SK-N-SH treated with all-trans-retinoic acid at 6 μM for 48 hours (cell line): ENCODE measurements at regions not wholly inside any gene's neighbourhood (a gene's known extent, or its start where the extent isn't known, plus 50 kb on each side); places are given as distances from the start of the nearest gene placed in this dataset.

ENCODE experiments used
- ATAC-seq: fragments of 200-7000 bp; cut with Tn5 transposase; 3 replicates; pipeline ENCODE4 v1.9.1; 2020; ENCODE audit warnings: mild to moderate bottlenecking, moderate library complexity
- ARNTL ChIP-seq: fragments of 450-650 bp; formaldehyde crosslinking; IDR thresholded peaks from 2 replicates; pipeline ENCODE4 v1.5.0; 2020; ENCODE audit warnings: low read depth, mild to moderate bottlenecking, moderate library complexity, borderline replicate concordance
- BACH2 ChIP-seq: fragments of 250-450 bp; sonication (Bioruptor Pico); IDR thresholded peaks from 2 replicates; pipeline ENCODE4 v1.9.0; 2021; ENCODE audit warnings: mild to moderate bottlenecking, borderline replicate concordance
- CREB5 ChIP-seq: fragments of 250-450 bp; sonication (Bioruptor Pico); IDR thresholded peaks from 2 replicates; pipeline ENCODE4 v1.5.1; 2020; ENCODE audit warnings: low read depth, mild to moderate bottlenecking, moderate library complexity
- CSDC2 ChIP-seq: fragments of 250-450 bp; sonication (Bioruptor Pico); IDR thresholded peaks from 2 replicates; pipeline ENCODE4 v1.5.0; 2020; ENCODE audit warnings: mild to moderate bottlenecking, moderate library complexity
- CSRNP3 ChIP-seq: fragments of 250-450 bp; sonication (Bioruptor Pico); IDR thresholded peaks from 2 replicates; pipeline ENCODE4 v1.5.1; 2021; ENCODE audit warnings: mild to moderate bottlenecking, moderate library complexity
- GLIS3 ChIP-seq: fragments of 250-450 bp; sonication (Bioruptor Pico); IDR thresholded peaks from 2 replicates; pipeline ENCODE4 v1.5.0; 2020; ENCODE audit warnings: mild to moderate bottlenecking, moderate library complexity
- ISL1 ChIP-seq: fragments of 250-450 bp; sonication (Bioruptor Pico); IDR thresholded peaks from 2 replicates; pipeline ENCODE4 v2.1.2; 2022; ENCODE audit warnings: mild to moderate bottlenecking, moderate library complexity
- OSR1 ChIP-seq: fragments of 250-450 bp; sonication (Bioruptor Pico); IDR thresholded peaks from 2 replicates; pipeline ENCODE4 v1.8.0; 2022; ENCODE audit warnings: moderate library complexity, mild to moderate bottlenecking, inconsistent platforms
- PPARA ChIP-seq: fragments of 250-450 bp; sonication (Bioruptor Pico); IDR thresholded peaks from 2 replicates; pipeline ENCODE4 v1.5.0; 2020; ENCODE audit warnings: mild to moderate bottlenecking, borderline replicate concordance
- RARB ChIP-seq: fragments of 250-450 bp; sonication (Bioruptor Pico); IDR thresholded peaks from 2 replicates; pipeline ENCODE4 v1.8.0; 2021; ENCODE audit warnings: mild to moderate bottlenecking, moderate library complexity
- TCF4 ChIP-seq: fragments of 250-450 bp; sonication (Bioruptor Pico); IDR thresholded peaks from 2 replicates; pipeline ENCODE4 v1.8.0; 2021; ENCODE audit warnings: mild to moderate bottlenecking, moderate library complexity, borderline replicate concordance
- TOX ChIP-seq: fragments of 250-450 bp; sonication (Bioruptor Pico); IDR thresholded peaks from 2 replicates; pipeline ENCODE4 v1.8.0; 2021; ENCODE audit warnings: mild to moderate bottlenecking, moderate library complexity, borderline replicate concordance
- TSHZ2 ChIP-seq: fragments of 250-450 bp; sonication (Bioruptor Pico); IDR thresholded peaks from 2 replicates; pipeline ENCODE4 v1.5.0; 2020; ENCODE audit warnings: mild to moderate bottlenecking, moderate library complexity
- ZFP3 ChIP-seq: fragments of 250-450 bp; sonication (Bioruptor Pico); IDR thresholded peaks from 2 replicates; pipeline ENCODE4 v1.5.0; 2020; ENCODE audit warnings: mild to moderate bottlenecking, moderate library complexity
- ZFP30 ChIP-seq: fragments of 450-650 bp; formaldehyde crosslinking; IDR thresholded peaks from 2 replicates; pipeline ENCODE4 v1.5.0; 2022; ENCODE audit warnings: mild to moderate bottlenecking, moderate library complexity
- ZNF565 ChIP-seq: fragments of 450-650 bp; formaldehyde crosslinking; conservative IDR thresholded peaks from 2 replicates; pipeline ENCODE4 v1.5.0; 2020; ENCODE audit warnings: low read depth, mild to moderate bottlenecking, moderate library complexity
- ZNF70 ChIP-seq: fragments of 450-650 bp; formaldehyde crosslinking; IDR thresholded peaks from 2 replicates; pipeline ENCODE4 v1.5.0; 2020; ENCODE audit warnings: mild to moderate bottlenecking, moderate library complexity
- ZNF8 ChIP-seq: fragments of 450-650 bp; formaldehyde crosslinking; IDR thresholded peaks from 2 replicates; pipeline ENCODE4 v1.5.0; 2020; ENCODE audit warnings: mild to moderate bottlenecking, moderate library complexity
- TF ChIP-seq, protein P1 (sequence below): fragments of 250-450 bp; sonication (Bioruptor Pico); IDR thresholded peaks from 2 replicates; pipeline ENCODE4 v1.8.0; 2021; ENCODE audit warnings: low read depth, mild to moderate bottlenecking, moderate library complexity, borderline replicate concordance

- no peak for TF ChIP-seq CREB5
- TF ChIP-seq BACH2 (CRISPR knock-in tag), result no peak
Observed at GRCh38 chr12:114038962-114039361, 72.8 kb upstream of the RBM19 start (continued).

DNA sequence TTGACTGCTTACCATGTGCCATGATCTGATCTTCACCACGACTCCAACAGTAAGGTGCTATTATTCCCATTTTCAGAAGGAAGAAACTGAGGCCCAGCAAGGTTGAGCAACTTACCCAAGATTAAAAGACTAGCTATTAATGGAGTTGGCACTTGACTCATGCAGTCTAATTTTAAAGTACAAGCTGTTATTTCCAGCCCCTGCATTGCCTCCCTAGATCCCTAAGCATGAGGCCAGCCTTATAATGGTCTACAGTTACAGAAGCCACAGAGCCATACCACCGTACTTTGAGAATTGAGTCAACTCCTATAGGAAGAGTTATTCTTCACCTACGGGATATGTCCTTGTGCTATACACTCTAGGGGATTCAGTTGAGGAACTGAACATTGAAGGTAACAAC, 66.7 kb upstream of the RBM19 start:
- no peak for ATAC-seq
- TF ChIP-seq CSRNP3 (no peak), CREB5 (no peak), OSR1 (no peak), ZNF565 (no peak), PPARA (no peak)

DNA sequence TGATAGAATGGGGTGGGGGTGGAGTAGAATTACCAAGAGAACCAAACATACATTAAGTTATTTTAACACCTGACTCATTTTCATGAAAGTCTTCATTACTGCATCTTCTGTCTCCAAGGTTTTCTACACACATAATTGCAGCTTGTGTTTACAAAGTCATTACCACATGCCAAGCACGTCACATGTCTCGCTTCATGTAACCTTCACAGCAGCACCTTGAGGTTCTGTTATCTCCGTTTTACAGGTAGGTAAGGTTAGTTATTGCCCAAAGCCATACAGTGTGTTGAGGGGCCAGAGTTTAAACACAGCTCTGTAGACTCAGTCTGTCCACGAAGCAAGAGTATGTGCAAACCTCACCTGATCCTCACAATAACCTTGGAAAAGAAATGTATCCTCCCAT, 64.3 kb upstream of the RBM19 start:
- ATAC-seq, result no peak
- no peak for TF ChIP-seq TCF4 (CRISPR knock-in tag)
- no peak for TF ChIP-seq ZFP30
- TF ChIP-seq OSR1, result no peak
- TF ChIP-seq ZNF565, result no peak
- TF ChIP-seq ZNF70 (CRISPR knock-in tag), result no peak
- no peak for TF ChIP-seq TOX (CRISPR knock-in tag)
- no peak for TF ChIP-seq ARNTL (CRISPR knock-in tag)
- TF ChIP-seq ZFP3 (CRISPR knock-in tag), result no peak
- TF ChIP-seq CSDC2 (CRISPR knock-in tag), result no peak

GRCh38 chr12:114026805-114027204, 60.7 kb upstream of the RBM19 start:
- ATAC-seq, result no peak
- TF ChIP-seq TOX (CRISPR knock-in tag) (no peak), ARNTL (CRISPR knock-in tag) (no peak), ZFP30 (no peak), PPARA (no peak), BACH2 (CRISPR knock-in tag) (no peak), CSDC2 (CRISPR knock-in tag) (no peak), ISL1 (CRISPR knock-in tag) (no peak), ZNF8 (CRISPR knock-in tag) (no peak), TSHZ2 (CRISPR knock-in tag) (no peak), TCF4 (CRISPR knock-in tag) (no peak), GLIS3 (CRISPR knock-in tag) (no peak), ZNF70 (CRISPR knock-in tag) (no peak), RARB (CRISPR knock-in tag) (no peak), CSRNP3 (no peak)
- TF ChIP-seq, protein P1, sequence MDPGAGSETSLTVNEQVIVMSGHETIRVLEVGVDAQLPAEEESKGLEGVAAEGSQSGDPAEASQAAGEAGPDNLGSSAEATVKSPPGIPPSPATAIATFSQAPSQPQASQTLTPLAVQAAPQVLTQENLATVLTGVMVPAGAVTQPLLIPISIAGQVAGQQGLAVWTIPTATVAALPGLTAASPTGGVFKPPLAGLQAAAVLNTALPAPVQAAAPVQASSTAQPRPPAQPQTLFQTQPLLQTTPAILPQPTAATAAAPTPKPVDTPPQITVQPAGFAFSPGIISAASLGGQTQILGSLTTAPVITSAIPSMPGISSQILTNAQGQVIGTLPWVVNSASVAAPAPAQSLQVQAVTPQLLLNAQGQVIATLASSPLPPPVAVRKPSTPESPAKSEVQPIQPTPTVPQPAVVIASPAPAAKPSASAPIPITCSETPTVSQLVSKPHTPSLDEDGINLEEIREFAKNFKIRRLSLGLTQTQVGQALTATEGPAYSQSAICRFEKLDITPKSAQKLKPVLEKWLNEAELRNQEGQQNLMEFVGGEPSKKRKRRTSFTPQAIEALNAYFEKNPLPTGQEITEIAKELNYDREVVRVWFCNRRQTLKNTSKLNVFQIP (CRISPR knock-in tag), result no peak
